ENCODE measurements at regions not wholly inside any gene's neighbourhood (a gene's known extent, or its start where the extent isn't known, plus 50 kb on each side); places are given as distances from the start of the nearest gene placed in this dataset.

DNA sequence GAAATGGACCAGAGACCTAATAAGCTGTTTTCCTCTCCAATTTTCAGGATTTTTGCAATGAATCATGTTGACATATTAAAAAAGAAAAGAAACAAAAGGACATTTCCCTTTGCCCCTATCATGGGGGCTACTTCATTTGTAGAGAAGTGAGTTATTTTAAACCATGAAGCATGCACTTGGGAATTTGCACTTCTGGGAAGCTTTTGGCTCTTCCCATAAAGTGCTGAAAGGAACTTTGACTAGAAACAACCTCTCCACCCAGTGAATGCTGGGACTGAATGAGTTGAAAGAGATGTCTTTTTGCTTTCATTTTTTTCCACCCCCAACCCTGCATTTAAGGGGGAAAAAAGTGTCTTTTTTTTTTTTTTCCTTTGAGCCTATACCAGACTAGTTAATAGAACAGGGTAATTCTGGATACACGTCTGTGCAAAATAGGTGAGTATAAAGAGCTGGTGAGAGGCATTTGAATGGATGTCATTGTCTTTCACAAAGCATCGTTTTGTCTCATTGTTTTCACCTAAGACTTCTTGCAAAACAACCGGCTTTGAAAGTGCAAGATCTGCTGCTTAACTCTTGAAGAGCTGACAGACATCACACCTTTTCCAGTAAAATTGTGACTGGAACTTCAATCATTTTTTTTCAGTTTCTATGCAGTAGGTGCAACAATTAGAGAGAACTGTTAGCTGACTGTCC is 138.7 kb upstream of the BACH2 start:
- TF ChIP-seq, protein P1, sequence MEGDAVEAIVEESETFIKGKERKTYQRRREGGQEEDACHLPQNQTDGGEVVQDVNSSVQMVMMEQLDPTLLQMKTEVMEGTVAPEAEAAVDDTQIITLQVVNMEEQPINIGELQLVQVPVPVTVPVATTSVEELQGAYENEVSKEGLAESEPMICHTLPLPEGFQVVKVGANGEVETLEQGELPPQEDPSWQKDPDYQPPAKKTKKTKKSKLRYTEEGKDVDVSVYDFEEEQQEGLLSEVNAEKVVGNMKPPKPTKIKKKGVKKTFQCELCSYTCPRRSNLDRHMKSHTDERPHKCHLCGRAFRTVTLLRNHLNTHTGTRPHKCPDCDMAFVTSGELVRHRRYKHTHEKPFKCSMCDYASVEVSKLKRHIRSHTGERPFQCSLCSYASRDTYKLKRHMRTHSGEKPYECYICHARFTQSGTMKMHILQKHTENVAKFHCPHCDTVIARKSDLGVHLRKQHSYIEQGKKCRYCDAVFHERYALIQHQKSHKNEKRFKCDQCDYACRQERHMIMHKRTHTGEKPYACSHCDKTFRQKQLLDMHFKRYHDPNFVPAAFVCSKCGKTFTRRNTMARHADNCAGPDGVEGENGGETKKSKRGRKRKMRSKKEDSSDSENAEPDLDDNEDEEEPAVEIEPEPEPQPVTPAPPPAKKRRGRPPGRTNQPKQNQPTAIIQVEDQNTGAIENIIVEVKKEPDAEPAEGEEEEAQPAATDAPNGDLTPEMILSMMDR (IDR thresholded peaks at IDR 0.05; ENCODE audit: insufficient read depth, low read depth, low read length), result no peak
- no peak for TF ChIP-seq EZH2 (IDR thresholded peaks at IDR 0.05; ENCODE audit: insufficient read depth, low read length)
